ENCODE measurements at regions not wholly inside any gene's neighbourhood (a gene's known extent, or its start where the extent isn't known, plus 50 kb on each side); places are given as distances from the start of the nearest gene placed in this dataset.

DNA sequence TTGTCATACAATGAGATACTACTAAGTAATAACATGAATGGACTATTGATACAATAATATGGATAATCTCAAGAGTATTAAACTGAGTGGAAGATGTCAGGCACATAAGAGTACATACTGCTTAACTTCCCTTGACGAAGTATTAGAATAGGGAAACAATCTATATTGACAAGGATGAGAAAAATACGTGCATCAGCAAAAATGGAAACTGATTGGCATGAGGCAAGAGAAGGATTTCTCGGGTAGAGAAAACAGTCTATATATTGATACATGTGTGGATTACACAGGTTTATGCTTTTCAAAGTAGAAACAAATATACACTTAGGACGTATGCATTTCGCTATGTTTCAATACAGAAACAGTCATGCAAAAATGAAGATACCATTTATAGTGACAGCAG is 57.4 kb downstream of the PRR20E start:
- H3K9me3 Mint-ChIP-seq, result peaks cover 14% of the 10 kb centered on the region
- H3K36me3 Mint-ChIP-seq (ENCODE audit: low read depth), result no peaks in the 10 kb centered on the region
- H3K4me1 Mint-ChIP-seq (ENCODE audit: low read depth), result no peaks in the 10 kb centered on the region

DNA sequence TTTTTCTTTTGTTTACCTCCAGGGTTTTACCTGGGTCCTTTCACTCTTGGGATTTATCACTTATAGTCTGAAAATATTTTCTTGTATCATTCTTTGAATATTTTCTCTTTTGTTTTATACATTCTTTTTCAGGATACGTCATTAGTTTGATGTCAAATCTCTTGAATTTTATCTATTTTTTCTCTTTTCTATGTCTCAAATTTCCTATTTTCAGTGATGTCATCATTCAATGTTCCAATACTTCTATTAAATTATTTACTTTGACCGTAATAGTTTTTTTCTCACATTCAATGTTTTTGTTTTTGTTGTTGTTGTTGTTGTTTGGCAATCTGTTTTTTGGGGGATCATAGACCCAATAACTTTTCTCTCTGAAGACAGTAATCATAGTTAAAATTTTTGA is 83.5 kb downstream of the PRR20E start:
- no peak overlapping the region for H3K27ac Mint-ChIP-seq

More for the DNA sequence above, 57.4 kb downstream of the PRR20E start:
- Mint-ChIP-seq H3K27me3 (no peaks in the 10 kb centered on the region), H3K4me3 (no peak overlapping the region), H3K27ac (no peak overlapping the region)
- intact Hi-C loops (cut with micrococcal nuclease), result no loop called here

DNA sequence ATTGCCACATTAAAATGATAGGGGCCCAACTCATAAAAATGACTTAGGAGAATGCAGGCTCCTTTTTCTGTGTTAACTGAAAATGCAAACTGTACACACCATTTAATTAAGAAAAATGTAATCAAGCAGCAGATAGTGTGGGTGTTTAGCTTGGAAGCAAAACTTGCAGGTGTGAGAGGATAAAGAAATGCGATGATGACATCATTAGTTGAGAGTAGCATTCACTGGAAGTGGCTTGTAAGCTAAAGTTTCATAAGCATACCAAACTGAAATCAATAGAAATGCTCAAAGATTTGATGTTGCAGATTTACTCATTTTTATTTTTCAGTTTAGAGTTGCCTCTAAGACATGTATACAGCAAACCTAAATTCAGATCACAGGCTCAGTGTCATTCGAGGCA is 86.6 kb downstream of the PRR20E start:
- Mint-ChIP-seq H3K4me1 (ENCODE audit: low read depth) (no peaks in the 10 kb centered on the region), H3K36me3 (ENCODE audit: low read depth) (no peaks in the 10 kb centered on the region), H3K9me3 (peaks cover 5% of the 10 kb centered on the region), H3K27me3 (no peaks in the 10 kb centered on the region), H3K4me3 (no peak overlapping the region), H3K27ac (no peak overlapping the region)
- intact Hi-C loops (cut with micrococcal nuclease), result no loop called here

More for the DNA sequence above, 83.5 kb downstream of the PRR20E start:
- no peak overlapping the region for H3K4me3 Mint-ChIP-seq
- H3K36me3 Mint-ChIP-seq (ENCODE audit: low read depth), result no peaks in the 10 kb centered on the region
- H3K27me3 Mint-ChIP-seq, result no peaks in the 10 kb centered on the region
- H3K4me1 Mint-ChIP-seq (ENCODE audit: low read depth), result no peaks in the 10 kb centered on the region
- no peaks in the 10 kb centered on the region for H3K9me3 Mint-ChIP-seq
- intact Hi-C loops (cut with micrococcal nuclease), result no loop called here

- H3K27me3 Mint-ChIP-seq, result no peaks in the 10 kb centered on the region
- H3K4me3 Mint-ChIP-seq, result no peak overlapping the region
- peaks cover 17% of the 10 kb centered on the region for H3K9me3 Mint-ChIP-seq
- H3K36me3 Mint-ChIP-seq (ENCODE audit: low read depth), result no peaks in the 10 kb centered on the region
- no peaks in the 10 kb centered on the region for H3K4me1 Mint-ChIP-seq (ENCODE audit: low read depth)
- intact Hi-C loops (cut with micrococcal nuclease), result no loop called here
- no peak overlapping the region for H3K27ac Mint-ChIP-seq
Measured at GRCh38 chr13:57264965-57265364, 98.0 kb downstream of the PRR20E start.

GRCh38 chr13:57270493-57270892 is 103.5 kb downstream of the PRR20E start:
- Mint-ChIP-seq H3K27ac (no peak overlapping the region), H3K9me3 (peaks cover 26% of the 10 kb centered on the region), H3K36me3 (ENCODE audit: low read depth) (no peaks in the 10 kb centered on the region), H3K4me1 (ENCODE audit: low read depth) (no peaks in the 10 kb centered on the region), H3K4me3 (no peak overlapping the region), H3K27me3 (no peaks in the 10 kb centered on the region)
- intact Hi-C loops (cut with micrococcal nuclease), result no loop called here

DNA sequence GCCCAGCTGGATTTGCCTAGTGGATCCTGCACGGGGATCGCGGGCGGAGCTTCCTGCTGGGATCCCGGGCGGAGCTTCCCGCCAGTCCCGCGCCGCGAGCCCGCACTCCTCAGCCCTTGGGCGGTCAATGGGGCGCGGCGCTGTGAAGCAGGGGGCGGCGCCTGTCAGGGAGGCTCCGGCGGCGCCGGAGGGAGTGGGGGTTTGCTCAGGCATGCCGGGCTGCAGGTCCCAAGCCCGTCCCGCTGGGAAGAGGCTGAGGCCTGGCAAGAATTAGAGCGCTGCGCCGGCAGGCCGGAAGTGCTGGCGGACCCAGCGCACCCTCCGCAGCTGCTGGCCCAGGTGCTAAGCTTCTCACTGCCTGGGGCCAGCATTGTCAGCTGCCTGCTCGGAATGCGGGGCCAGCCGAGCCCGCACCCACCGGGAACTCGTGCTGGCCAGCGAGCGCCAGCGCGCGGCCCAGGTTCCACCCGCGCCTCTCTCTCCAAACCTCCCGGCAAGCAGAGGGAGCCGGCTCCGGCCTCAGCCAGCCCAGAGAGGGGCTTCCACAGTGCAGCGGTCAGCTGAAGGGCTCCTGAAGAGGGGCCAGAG is 119.6 kb downstream of the PRR20E start:
- Mint-ChIP-seq H3K36me3 (ENCODE audit: low read depth) (no peaks in the 10 kb centered on the region), H3K9me3 (peaks cover 19% of the 10 kb centered on the region), H3K4me3 (no peak overlapping the region), H3K27ac (no peak overlapping the region), H3K4me1 (ENCODE audit: low read depth) (no peaks in the 10 kb centered on the region), H3K27me3 (no peaks in the 10 kb centered on the region)
- intact Hi-C loops (cut with micrococcal nuclease), result no loop called here

GRCh38 chr13:57302604-57303003 is 135.6 kb downstream of the PRR20E start:
- Mint-ChIP-seq H3K4me1 (ENCODE audit: low read depth) (no peaks in the 10 kb centered on the region), H3K9me3 (no peaks in the 10 kb centered on the region)
- intact Hi-C loops (cut with micrococcal nuclease), result no loop called here

GRCh38 chr13:57311009-57311586 is 144.1 kb downstream of the PRR20E start:
- H3K9me3 Mint-ChIP-seq, result no peaks in the 10 kb centered on the region
- H3K36me3 Mint-ChIP-seq (ENCODE audit: low read depth), result no peaks in the 10 kb centered on the region
- no peaks in the 10 kb centered on the region for H3K4me1 Mint-ChIP-seq (ENCODE audit: low read depth)
- no peak overlapping the region for H3K4me3 Mint-ChIP-seq
- no peak overlapping the region for H3K27ac Mint-ChIP-seq
- H3K27me3 Mint-ChIP-seq, result no peaks in the 10 kb centered on the region
- intact Hi-C loops (cut with micrococcal nuclease), result no loop called here

More at GRCh38 chr13:57302604-57303003, 135.6 kb downstream of the PRR20E start:
- Mint-ChIP-seq H3K27me3 (no peaks in the 10 kb centered on the region), H3K4me3 (no peak overlapping the region), H3K27ac (no peak overlapping the region), H3K36me3 (ENCODE audit: low read depth) (no peaks in the 10 kb centered on the region)

GRCh38 chr13:57314897-57315520 is 148.0 kb downstream of the PRR20E start:
- Mint-ChIP-seq H3K36me3 (ENCODE audit: low read depth) (no peaks in the 10 kb centered on the region), H3K27ac (no peak overlapping the region), H3K4me1 (ENCODE audit: low read depth) (no peaks in the 10 kb centered on the region), H3K27me3 (no peaks in the 10 kb centered on the region), H3K4me3 (no peak overlapping the region), H3K9me3 (no peaks in the 10 kb centered on the region)
- intact Hi-C loops (cut with micrococcal nuclease), result no loop called here

GRCh38 chr13:57326532-57326931 is 159.5 kb downstream of the PRR20E start:
- H3K36me3 Mint-ChIP-seq (ENCODE audit: low read depth), result no peaks in the 10 kb centered on the region
- intact Hi-C loops (cut with micrococcal nuclease), result no loop called here
- H3K4me3 Mint-ChIP-seq, result no peak overlapping the region
- peaks cover 9% of the 10 kb centered on the region for H3K9me3 Mint-ChIP-seq
- no peaks in the 10 kb centered on the region for H3K4me1 Mint-ChIP-seq (ENCODE audit: low read depth)
- H3K27ac Mint-ChIP-seq, result no peak overlapping the region
- no peaks in the 10 kb centered on the region for H3K27me3 Mint-ChIP-seq

DNA sequence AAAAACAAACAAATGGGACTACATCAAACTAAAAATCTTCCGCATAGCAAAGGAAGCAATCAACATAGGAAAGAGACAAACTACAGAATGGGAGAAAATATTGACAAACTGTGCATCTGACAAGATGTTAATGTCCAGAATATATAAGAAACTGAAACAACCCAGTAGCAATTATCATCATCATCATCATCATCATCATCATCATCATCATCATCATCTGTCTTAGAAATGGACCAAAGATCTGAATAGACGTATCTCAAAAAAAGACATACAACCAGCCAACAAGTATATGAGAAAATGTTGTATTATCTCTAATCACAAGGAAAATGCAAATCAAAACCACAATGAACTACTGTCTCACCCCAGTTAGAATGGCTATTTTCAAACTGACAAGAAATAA is 173.9 kb downstream of the PRR20E start:
- no peaks in the 10 kb centered on the region for H3K4me1 Mint-ChIP-seq (ENCODE audit: low read depth)
- no peaks in the 10 kb centered on the region for H3K36me3 Mint-ChIP-seq (ENCODE audit: low read depth)
- intact Hi-C loops (cut with micrococcal nuclease), result no loop called here
- no peak overlapping the region for H3K4me3 Mint-ChIP-seq
- H3K27ac Mint-ChIP-seq, result no peak overlapping the region
- no peaks in the 10 kb centered on the region for H3K27me3 Mint-ChIP-seq
- H3K9me3 Mint-ChIP-seq, result peaks cover 7% of the 10 kb centered on the region

DNA sequence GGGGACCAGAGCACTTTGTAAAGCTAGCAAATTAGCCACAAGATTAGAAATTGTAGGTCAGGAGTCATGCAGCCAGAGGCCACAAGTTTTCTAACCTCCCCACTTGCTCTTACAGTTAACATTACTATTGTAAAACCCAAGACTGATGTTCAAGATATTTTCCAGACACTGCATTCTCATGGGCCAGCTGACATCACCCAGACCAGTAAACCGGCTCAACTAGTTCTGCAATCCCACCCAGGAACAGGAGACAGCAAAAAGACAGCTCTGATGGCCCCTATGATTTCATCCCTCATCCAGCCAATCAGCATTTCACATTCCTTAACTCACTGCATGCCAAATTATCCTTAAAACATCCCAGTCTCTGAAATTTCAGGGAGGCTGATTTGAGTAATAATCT is 178.5 kb downstream of the PRR20E start:
- peaks cover 17% of the 10 kb centered on the region for H3K9me3 Mint-ChIP-seq
- H3K4me1 Mint-ChIP-seq (ENCODE audit: low read depth), result no peaks in the 10 kb centered on the region
- no peak overlapping the region for H3K27ac Mint-ChIP-seq
- H3K36me3 Mint-ChIP-seq (ENCODE audit: low read depth), result no peaks in the 10 kb centered on the region
- H3K27me3 Mint-ChIP-seq, result no peaks in the 10 kb centered on the region
- intact Hi-C loops (cut with micrococcal nuclease), result no loop called here
- H3K4me3 Mint-ChIP-seq, result no peak overlapping the region

GRCh38 chr13:57346786-57347185 is 179.8 kb downstream of the PRR20E start:
- Mint-ChIP-seq H3K27ac (no peak overlapping the region), H3K4me1 (ENCODE audit: low read depth) (no peaks in the 10 kb centered on the region), H3K27me3 (no peaks in the 10 kb centered on the region), H3K36me3 (ENCODE audit: low read depth) (no peaks in the 10 kb centered on the region), H3K9me3 (peaks cover 20% of the 10 kb centered on the region), H3K4me3 (no peak overlapping the region)
- intact Hi-C loops (cut with micrococcal nuclease), result no loop called here

DNA sequence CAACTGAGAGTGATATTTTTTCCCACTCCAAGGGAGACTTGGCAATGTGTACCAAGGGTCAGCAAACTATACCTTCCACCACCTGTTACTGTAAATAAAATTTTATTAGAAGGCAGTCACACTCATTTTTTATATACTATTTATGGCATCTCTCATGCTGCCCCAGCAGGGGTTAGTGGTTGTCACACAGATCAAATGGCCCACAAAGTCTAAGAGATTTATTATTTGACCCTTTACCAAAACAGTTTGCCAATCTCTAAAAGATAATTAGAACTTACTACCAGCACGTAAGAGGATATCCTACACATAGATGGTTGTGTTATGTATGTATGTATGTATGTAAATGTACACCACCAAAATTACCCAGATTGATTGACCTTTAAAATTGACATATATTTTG is 185.1 kb downstream of the PRR20E start:
- Mint-ChIP-seq H3K9me3 (peaks cover 24% of the 10 kb centered on the region), H3K36me3 (ENCODE audit: low read depth) (no peaks in the 10 kb centered on the region), H3K4me3 (no peak overlapping the region), H3K27ac (no peak overlapping the region), H3K27me3 (no peaks in the 10 kb centered on the region), H3K4me1 (ENCODE audit: low read depth) (no peaks in the 10 kb centered on the region)
- intact Hi-C loops (cut with micrococcal nuclease), result no loop called here

DNA sequence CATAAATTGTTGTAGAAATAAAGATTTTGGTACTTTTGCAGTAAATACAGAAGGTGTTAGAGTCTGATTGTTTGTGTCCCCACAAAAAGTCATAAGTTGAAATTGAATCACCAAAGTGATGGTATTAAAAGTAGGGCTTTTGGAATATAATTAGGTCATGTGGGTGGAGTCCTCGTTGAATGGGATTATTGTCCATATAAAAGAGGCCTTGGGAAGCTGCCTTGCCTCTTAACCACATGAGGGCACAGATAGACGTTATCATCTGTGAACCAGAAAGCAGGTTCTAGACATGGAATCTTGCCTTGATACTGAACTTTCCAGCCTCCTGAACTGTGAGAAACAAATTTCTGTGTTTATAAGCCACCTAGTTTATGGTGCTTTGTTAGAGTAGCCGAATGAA is 186.8 kb downstream of the PRR20E start:
- Mint-ChIP-seq H3K27me3 (no peaks in the 10 kb centered on the region), H3K27ac (no peak overlapping the region), H3K36me3 (ENCODE audit: low read depth) (no peaks in the 10 kb centered on the region), H3K9me3 (peaks cover 25% of the 10 kb centered on the region), H3K4me3 (no peak overlapping the region), H3K4me1 (ENCODE audit: low read depth) (no peaks in the 10 kb centered on the region)
- intact Hi-C loops (cut with micrococcal nuclease), result no loop called here

Measured in dendritic cell treated with granulocyte-macrophage colony-stimulating factor and Interleukin-4, amounts not matched to agents 40 ng/mL and 50 ng/mL, for 4 days (primary cell).